GM18519 (cell line): ENCODE measurements at regions not wholly inside any gene's neighbourhood (a gene's known extent, or its start where the extent isn't known, plus 50 kb on each side); places are given as distances from the start of the nearest gene placed in this dataset.
"Not testable (repeated sequence)": the region's sequence is repeated elsewhere in the genome, so short reads cannot be mapped to it uniquely, and the experiment has no call there.

Experiments used
- ATAC-seq: cut with Tn5 transposase; IDR thresholded peaks from one replicate; pipeline ENCODE4 v1.9.1; 2021; ENCODE audit warnings: mild to moderate bottlenecking, moderate library complexity; ENCODE audit not compliant: unreplicated experiment, low FRiP score

DNA sequence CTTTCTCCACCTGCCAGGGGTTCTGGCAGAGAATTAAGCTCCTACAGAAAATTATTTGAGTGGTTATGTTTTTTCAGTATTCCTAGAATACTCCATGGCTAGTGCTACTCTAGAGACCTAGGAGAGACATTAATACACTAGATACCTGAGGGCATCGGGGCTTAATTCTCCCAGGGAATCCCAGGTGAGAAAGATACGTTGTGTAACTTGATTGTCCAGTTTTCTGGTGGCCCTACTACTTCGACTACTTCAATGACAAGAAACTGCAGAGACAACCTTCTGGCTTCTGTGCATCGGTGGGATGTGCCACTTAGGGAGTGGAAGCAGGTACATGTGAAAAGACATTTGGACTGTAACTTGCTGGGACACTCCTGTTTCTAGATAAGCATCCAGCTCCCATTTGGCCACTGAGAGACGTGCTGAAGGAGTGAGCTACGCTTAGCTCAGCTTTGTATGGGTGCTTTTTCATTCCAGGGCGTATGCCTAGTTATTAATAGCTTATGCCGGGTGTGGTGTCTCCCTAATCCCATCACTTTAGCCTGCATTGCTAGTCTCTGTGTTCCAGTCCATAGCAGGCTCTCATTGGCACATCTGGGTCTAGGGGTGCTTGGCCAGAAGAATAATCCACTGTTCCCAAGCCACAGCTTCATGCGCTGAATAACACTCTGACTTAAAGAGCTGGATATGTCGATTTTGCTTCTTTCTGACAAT lies 300.7 kb downstream of the SIPA1L2 start:
- no peak for ATAC-seq

DNA sequence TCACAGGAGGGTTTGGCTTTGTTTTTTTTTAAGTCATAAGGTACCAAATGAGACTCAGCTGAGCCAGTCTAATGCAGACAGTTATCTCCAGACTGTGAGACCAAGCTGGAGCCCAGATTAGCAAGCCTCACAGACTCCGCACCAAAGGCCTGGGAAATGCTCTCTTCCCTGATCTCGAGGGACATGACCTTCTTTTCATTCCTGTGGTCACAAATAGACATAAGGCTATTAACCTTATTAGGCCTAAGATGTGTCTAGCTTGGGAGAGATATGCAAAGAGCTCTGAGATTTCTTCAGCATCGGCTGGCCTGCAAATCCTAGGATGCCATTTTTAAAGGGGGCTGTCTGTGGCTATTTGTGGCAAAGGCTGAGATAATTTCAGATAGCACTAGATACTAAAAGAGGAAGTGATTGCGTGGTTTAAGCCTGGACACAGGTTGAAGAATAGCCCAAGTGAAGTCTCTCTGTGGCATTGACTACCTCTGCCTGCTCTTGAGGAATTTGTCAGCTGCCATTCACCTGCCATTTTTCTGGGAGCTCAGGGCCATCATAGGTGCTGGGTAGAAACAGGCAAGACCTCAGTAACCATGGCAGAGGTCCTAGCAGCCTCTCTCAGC lies 301.3 kb downstream of the SIPA1L2 start:
- no peak for ATAC-seq

DNA sequence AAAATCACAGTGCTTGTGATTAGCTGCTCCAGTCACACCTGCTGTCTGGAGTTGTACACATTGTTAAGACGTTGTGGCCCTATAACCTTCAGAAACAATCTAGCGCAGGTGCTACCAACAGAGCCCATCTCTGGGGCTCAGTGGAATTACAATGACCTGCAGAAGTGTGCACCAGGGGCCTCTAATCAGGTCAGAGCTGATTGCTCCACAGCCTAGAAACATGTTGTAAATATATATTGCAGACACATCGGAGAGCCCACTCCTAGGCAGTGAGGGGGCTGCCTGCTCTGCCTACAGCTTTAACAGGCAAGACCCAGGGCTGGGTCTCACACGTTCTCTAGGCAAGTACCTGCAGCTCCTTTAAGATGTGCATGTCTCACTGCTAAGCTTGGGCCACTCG lies 302.0 kb downstream of the SIPA1L2 start:
- no peak for ATAC-seq

DNA sequence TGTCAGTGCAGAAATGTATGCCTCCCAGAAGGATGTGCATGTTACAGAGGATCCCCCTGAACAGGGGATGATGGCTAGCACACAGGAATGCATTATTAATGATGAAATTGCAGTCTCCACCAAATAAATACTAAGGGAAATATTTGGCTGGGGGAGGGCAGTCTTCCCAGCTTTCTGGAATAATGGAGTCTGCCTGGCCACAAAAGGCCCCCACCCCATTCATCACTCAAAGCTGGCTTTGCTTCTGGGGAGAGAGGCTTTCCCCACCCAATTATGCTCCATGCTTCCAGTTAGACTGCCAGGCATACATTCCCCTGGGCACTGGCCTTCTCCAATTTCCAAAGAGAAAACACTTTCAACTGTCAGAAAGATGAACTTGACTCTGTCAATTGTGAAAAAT lies 302.7 kb downstream of the SIPA1L2 start:
- no peak for ATAC-seq

DNA sequence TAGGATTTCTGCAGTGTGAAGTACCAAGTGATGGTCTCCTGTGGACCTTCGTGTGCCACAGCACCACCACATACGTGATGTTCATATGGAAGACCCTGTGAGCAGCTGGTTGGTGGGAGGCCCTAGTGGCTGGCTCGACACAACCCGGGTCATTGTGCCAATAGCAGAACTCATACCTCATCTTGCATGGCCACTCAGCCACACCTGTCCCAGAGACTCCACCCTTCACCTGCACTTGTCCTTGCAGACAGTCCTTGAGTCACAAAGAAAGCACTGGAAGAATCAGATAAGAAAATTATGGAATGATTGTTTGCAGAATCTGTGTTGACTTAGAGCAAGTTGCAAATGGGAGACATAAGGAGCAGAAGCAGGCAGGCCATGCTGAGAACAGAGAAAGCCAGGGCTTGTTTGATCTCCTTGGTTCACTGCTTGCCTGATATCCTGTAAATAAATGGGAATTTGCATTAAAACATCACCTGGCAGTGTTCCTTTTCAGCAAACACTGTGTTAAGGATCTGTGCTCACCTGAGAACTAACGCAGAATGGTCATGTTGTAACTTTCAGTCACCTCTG lies 307.7 kb downstream of the SIPA1L2 start:
- no peak for ATAC-seq

DNA sequence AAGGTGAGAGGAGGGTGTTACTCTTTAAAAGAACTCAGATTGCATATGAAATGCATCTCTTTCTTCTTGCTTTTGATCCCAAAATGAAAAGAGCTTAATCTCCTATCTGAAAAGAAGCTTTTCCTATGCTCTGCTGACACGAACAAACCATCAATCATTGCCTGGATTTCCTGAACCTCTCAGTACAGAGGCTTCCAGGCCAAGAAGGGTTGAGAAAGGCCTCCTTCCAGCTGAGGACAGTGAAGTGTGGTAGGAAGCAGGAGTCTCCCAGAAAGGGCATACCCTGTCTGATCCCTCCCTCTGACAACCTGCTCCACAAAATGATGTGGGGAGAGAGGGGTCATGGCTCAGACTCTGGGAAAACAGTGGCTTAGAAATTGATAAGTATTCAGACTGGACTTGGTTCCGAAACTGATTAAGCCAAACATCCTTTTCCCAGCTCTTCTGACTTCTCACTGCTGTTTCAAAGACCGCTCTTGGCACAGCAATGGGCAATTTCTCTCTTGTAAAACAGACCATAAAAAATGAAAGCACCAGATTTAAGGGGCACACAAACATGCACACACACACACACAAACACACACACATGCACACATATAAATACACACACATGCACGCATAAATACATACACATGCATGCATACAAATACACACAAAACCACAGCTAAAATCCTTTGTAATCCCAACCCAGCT lies 310.3 kb downstream of the SIPA1L2 start:
- ATAC-seq = no peak

DNA sequence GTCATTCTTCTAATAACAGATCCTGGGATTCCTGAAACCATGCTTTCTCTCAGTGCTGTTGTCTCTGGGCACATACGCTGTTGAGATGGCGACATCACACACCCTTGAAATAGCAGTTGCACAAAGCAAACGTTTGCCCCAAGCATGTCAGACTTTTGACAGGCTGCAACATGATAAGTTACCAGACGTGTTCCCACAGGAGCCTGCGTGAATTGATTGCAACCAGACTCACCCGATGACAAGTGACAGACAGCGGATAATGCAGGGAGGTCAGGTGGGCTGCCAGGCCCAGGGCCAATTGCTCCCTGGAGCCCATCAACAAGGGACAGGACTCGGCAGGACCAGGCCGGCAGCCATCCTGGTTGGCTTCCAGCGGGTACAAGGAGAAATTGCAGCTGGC lies 310.9 kb downstream of the SIPA1L2 start:
- ATAC-seq = no peak

DNA sequence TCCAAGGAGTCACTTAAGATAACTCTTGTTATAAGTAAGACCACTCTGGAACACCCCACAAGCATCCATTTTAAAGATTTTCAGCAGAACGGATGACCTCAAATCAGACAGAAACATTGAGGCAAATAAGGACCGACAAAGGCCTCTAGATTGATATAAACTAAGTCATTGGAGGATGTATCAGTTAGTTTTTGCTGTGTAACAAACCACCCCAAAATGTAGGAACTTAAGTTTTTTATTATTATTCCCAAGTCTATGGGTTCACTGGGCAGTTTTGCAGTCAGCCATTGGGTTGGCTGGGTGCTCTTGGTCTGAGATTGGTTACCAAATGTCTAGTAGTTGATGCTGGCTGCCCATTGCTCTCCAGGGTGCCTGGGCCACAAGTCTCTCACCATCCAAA lies 311.8 kb downstream of the SIPA1L2 start:
- ATAC-seq = no peak

DNA sequence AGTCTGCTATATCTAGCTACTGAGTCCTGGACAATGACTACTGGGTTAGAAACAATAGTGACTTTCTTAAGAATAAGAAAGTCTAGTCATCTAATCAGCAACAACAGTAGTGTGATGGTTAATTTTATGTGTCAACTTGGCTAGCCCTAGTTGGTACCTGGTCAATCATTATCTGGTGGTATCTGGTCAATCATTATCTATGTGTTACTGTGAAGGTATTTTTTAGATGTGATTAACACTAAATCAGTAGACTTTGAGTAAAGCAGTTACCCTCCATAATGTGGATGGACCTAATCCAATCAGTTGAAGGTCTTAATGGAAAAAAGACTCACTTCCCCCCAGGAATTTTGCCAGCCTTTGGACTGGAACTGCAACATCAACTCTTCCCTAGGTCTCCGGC lies 312.6 kb downstream of the SIPA1L2 start:
- ATAC-seq = no peak

DNA sequence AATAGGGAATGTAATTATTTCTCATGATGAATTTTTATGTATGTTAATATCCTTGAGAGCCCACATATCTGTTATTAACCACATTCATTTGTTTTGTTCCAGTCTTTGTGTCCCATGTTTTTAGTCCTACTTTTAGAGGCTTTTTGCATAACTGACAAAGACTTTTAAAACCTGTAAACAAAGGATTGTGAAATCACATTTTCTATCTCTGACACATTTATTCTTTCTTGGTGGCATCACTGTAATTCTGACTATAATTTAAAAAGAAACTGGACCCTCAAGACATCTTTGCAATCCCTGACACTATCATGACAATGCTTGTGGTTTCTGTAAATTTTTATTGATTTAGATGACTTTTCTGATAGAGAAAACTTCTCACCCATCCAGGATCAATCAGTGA lies 313.1 kb downstream of the SIPA1L2 start:
- no peak for ATAC-seq

DNA sequence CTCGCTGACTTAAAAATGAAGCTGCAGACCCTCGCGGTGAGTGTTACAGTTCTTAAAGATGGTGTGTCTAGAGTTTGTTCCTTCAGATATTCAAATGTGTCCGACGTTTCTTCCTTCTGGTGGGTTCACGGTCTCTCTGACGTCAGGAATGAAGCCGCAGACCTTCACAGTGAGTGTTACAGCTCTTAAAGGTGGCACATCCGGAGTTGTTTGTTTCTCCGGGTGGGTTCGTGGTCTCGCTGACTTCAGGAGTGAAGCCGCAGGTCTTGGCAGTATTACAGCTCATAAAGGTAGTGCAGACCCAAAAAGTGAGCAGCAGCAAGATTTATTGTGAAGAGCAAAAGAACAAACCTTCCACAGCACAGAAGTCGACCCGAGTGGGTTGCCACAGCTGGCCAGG lies 316.1 kb downstream of the SIPA1L2 start:
- not testable (repeated sequence) for ATAC-seq

DNA sequence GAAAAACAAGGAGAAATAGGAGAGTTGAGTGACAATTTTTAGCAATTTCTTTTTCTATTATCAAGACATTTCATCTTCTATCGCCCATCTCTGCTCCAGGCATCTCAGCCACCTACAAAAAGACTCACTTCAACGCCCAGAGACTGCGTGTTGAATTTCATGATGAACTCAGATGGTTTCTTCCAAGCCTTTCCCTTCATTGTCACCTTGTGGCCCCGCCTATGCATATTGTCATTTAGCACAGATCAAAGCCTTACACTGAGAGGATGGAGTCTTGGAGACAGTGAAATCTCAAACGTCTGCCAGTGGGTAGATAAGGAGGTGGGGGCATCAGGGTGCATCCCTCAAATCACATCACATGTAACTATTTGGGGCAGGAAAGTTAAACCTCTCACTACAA lies 319.4 kb downstream of the SIPA1L2 start:
- no peak for ATAC-seq

DNA sequence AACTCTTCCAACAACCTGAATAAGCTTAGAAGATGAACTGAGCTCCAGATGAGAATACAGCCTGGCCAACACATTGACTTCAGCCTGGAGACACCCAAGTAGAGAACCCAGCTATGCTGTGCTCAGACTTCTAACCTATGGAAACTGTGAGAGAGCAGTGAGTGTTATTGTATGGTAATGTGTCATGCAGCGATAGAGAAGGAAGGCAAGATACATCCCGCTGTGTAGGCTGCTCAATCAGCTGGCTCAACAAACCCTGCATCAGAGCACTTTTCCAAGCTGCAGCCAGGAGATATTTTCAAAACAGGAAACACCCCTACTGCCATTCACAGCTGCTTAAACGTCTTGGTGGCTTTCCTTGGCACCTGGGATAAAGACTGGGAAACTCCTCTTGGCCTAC lies 321.3 kb downstream of the SIPA1L2 start:
- ATAC-seq = no peak

DNA sequence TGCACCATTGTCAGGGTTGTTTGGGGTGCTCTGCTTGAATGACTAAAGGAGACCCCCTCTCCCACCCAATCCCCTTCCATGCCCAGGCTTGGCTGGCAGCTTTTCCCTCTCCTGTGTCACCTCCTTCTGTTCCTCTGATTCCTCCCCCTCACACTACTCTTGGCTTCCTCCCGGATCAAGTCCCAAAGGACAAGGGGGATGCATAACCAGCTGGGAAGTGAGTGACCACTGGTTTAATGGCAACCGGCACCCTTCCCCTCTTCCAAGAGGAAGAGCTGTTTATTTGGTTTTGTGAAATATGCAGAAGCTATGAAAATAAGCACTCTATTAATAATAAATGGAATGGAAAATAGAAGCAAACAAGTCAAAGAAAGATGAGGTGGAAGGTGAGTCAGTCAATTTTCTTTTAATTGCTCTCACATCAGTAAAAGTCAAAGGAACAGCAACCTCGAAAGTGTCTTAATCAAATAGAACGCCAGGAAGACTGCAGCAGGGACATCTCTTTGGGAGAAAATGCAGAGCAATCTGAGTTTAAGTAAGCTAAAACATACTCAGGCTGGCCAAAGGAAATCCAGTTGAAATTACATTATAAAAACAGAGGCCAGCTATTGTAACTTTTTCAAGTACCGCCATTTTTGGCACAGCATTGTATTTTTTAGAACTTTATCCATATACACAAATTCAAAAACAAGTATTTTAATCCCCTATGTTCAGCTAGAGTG lies 322.5 kb downstream of the SIPA1L2 start:
- no peak for ATAC-seq

DNA sequence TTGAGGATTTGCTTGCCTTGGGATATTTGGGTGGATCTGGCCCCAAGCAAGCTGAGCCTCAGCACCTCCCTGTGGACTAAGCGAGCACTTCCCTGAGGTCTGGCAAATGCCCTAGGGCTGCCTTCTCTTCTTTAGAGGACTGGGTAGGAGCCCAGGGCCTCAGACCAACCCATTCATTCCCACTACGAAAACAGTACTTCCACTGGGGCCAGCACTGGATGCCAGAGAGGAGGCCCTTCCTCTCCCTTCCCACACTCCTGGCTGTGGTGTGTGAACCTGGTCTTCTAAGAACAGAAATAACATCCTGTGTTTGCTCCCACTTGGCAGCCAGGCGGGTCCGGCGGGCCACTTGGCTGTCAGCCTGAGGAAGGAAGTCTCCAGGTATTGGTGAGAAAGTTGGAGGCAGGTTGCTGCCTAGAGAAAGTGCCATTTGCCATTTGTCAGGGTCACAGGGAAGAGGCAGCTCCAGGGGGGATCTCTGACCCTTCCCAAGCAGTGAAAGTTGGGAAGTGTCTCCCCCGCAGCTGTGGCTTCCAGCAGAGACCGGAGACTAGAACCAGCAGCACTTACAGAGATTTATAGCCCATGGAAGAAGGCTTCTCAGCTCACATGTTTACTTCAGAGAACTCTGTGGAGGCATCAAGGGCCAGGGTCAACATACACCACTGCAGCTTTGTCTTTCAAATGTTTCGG lies 323.5 kb downstream of the SIPA1L2 start:
- ATAC-seq = no peak

DNA sequence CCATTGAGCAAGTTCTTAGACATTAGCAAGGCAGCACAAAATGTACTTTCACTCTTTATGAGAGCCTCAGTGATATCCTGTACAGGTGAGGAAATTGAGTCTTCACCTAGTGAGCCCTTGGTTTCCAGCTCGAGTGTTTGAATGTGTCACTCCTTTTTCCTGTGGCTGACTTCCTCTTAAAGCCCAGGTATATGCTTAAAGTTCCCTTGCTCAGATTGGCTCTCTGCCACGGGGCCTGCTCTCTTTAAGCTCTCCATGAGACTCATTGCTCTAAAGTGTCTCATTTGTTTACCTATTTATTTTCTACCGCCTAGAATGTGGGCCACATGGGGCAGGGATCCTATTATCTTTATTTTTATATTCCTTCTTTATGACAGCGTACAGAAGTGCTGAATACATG lies 324.9 kb downstream of the SIPA1L2 start:
- ATAC-seq = no peak

DNA sequence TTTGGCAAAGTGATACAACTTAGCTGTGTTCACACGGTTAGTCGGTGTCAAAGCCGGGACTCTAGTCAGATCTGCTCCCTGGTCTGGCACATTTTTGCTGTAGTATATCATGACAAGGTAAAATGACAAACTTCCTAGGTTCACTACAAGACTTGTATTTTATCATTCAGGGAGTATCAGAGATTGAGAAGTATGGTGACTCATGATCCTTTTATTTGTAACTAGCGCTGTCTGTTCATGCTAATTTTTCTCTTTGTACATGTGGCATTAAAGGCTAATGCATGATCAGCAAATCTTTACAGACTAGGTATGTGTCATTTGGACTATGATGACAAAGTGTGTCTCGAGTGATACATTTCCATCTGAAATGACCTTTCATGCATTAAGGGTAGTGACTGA lies 326.7 kb downstream of the SIPA1L2 start:
- no peak for ATAC-seq

DNA sequence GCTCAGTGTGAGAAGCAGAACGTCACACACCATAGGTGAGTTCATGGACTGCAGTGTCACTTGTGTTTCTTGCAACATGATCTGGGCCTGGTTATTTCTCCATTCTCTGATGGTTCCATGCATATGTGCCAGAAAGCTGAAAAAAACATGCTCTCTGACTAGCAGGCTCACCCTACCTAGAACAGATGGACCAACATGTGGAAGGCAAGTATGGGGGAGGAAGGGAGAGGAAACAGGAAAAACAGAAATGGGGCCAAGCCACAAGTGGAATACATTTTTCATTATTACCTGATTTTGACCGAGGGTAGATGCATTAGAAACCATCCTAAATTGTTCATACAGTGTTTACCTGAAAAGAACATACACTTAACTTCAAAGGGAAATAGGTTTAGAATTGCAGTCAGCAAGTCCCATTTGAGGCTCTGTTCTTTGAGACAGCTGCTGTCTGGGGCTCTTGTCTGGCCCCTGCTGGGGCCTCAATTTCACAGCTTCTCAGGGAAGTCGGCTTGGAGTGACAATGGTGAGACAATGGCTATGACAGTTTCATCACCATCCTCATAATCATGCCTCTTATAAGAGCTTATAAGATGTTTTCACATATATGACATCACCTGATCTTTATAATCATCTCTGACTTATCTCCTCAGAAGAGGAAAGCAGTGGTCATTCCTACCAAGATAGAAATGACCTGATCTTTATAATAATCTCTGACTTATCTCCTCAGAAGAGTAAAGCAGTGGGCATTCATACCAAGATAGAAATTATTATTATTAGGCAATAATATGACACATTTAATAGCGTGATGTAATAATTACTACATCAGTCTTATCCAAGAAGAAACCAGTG lies 327.3 kb downstream of the SIPA1L2 start:
- ATAC-seq = no peak

DNA sequence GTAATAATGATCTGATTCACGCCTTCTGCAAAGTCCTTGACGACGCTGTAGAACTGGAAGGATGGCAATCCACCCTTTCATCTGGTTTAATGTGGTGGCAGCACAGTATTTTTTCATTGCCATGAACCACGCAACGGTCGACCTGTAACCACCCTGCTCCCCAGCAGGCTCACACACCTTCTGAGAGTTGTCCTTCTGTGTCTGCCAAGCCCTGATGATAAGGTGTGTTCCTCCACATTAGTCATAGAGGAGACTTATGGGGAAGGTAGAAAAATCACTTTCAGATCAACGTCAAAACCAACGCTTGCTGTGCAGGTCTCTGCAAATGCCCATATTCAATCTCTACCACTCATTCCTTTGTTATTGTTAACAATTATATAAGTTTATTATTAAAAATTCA lies 328.7 kb downstream of the SIPA1L2 start:
- ATAC-seq = no peak

DNA sequence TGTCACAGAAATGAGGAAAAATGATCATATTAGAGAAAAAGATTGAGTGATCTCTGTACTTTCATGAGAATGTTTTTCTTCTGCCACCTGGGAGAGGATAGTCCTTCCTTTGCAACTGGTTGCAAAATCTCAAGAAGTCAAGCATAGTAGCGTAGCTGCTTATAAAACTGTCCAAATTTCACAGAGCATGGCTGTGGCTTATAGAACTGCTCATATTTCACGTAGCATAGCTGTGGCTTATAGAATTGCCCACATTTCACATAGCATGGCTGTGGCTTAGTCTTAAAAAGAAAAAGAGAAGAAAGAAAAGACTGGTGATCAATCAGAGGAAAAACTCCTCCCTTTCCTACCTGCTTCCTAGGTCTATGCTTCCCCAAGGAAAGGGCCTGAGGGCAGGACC lies 329.5 kb downstream of the SIPA1L2 start:
- ATAC-seq = no peak
